CD4-positive, alpha-beta T cell (primary cell): ENCODE measurements at regions not wholly inside any gene's neighbourhood (a gene's known extent, or its start where the extent isn't known, plus 50 kb on each side); places are given as distances from the start of the nearest gene placed in this dataset.

Experiments
- ATAC-seq: fragments of 200-7000 bp; cut with Tn5 transposase; one replicate; pipeline ENCODE4 v1.10.0; 2022; ENCODE audit warnings: mild to moderate bottlenecking; ENCODE audit not compliant: poor library complexity
- CTCF ChIA-PET: fragments of 350-600 bp; sonication (Branson Sonifier 250); formaldehyde crosslinking; loops from one replicate; lab custom pipeline; 2021; ENCODE audit warnings: antibody characterized with exemption, inconsistent platforms; lab: Charles Lee
- POLR2A ChIA-PET: fragments of 350-600 bp; sonication (Branson Sonifier 250); formaldehyde crosslinking; loops from one replicate; lab custom pipeline; 2021; ENCODE audit warnings: antibody characterized with exemption, inconsistent platforms; lab: Charles Lee
- DNase-seq, 14 experiments: peaks; one replicate each; pipeline ENCODE4 v3.0.0-alpha.2; 2013 to 2020; ENCODE audit warnings: mixed read lengths in 2 of 14
- H3K27ac ChIP-seq, 2 donors: one replicate each; pipeline versions ENCODE4 v1.5.1 to v1.7.0; 2013; ENCODE audit warnings: low read length in 2 of 2, low read depth in 1 of 2, mild to moderate bottlenecking in 1 of 2
- H3K27me3 ChIP-seq, 2 experiments: 1 replicate in 1 of 2; 2 replicates in 1 of 2; pipeline versions ENCODE4 v1.6.1 to v1.7.0; 2013; ENCODE audit warnings: low read length in 2 of 2, control low read depth in 1 of 2, mild to moderate bottlenecking in 1 of 2, moderate library complexity in 1 of 2; ENCODE audit not compliant: insufficient read depth in 2 of 2, control insufficient read depth in 1 of 2
- H3K36me3 ChIP-seq: one replicate; pipeline ENCODE4 v1.6.1; 2013; ENCODE audit warnings: low read length, control low read depth; ENCODE audit not compliant: insufficient read depth
- H3K4me1 ChIP-seq: one replicate; pipeline ENCODE4 v1.6.1; 2013; ENCODE audit warnings: low read length, control low read depth; ENCODE audit not compliant: insufficient read depth
- H3K4me3 ChIP-seq: one replicate; pipeline ENCODE4 v1.5.1; 2013; ENCODE audit warnings: mild to moderate bottlenecking, low read length, moderate library complexity
- H3K9me3 ChIP-seq, 2 experiments: 1 replicate in 1 of 2; 2 replicates in 1 of 2; pipeline versions ENCODE4 v1.6.1 to v1.7.0; 2013; ENCODE audit warnings: low read length in 2 of 2, mild to moderate bottlenecking in 2 of 2, control low read depth in 1 of 2, moderate library complexity in 1 of 2; ENCODE audit not compliant: control insufficient read depth in 1 of 2, insufficient read depth in 1 of 2
- H3K27ac Mint-ChIP-seq: one replicate; pipeline ENCODE4 v1.8.0; 2020; ENCODE audit warnings: mixed read lengths
- H3K27me3 Mint-ChIP-seq: one replicate; pipeline ENCODE4 v1.8.0; 2021; ENCODE audit warnings: mixed read lengths
- H3K36me3 Mint-ChIP-seq: one replicate; pipeline ENCODE4 v1.8.0; 2021; ENCODE audit warnings: low read depth, mixed read lengths
- H3K4me1 Mint-ChIP-seq: one replicate; pipeline ENCODE4 v1.8.0; 2021; ENCODE audit warnings: low read depth, mixed read lengths
- H3K4me3 Mint-ChIP-seq: one replicate; pipeline ENCODE4 v1.8.0; 2020; ENCODE audit warnings: mild to moderate bottlenecking, mixed read lengths
- H3K9me3 Mint-ChIP-seq: one replicate; pipeline ENCODE4 v1.8.0; 2020; ENCODE audit warnings: mixed read lengths
- intact Hi-C, 2 experiments: fragments of 100-400 bp; cut with DNase I in 1 of 2; cut with micrococcal nuclease in 1 of 2; formaldehyde crosslinking; loops; one replicate each; pipeline versions ENCODE4 v1.15.1 to v1.9.0; 2023 to 2025; cut with DNase I, micrococcal nuclease
- TF ChIP-seq, protein P1 (sequence below): fragments of 200-600 bp; IDR thresholded peaks from one replicate; pipeline ENCODE4 v1.8.0; 2022; ENCODE audit warnings: antibody characterized with exemption, mild to moderate bottlenecking

DNA sequence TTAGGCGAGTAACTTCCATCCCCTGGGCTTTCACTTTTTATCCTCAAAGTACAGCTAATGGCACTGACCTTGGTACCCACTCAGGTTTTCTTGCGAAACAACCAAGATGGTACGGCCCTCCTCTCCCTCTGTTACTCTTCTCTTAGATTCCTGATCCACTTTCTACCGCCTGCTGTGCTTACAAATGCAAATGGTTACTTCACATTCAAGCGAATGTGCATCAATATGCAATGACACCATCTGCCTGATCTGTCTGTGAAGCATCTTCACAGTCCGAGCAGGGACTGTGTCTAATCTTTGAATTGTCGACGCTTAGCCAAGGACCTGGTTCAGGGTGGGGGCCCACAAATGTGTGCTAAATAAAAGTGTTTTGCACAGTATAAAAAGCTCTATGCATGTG lies 112.2 kb downstream of the TRIB2 start:
- Mint-ChIP-seq H3K36me3 (no peaks in the 10 kb centered on the region), H3K4me1 (no peaks in the 10 kb centered on the region), H3K27ac (no peak overlapping the region), H3K9me3 (no peaks in the 10 kb centered on the region), H3K4me3 (no peak overlapping the region), H3K27me3 (no peaks in the 10 kb centered on the region)
- intact Hi-C loops = no loop called here
- CTCF ChIA-PET = no interaction called here
- Histone ChIP-seq H3K27ac (no peak overlapping the region), H3K9me3 (no peaks in the 10 kb centered on the region), H3K36me3 (no peaks in the 10 kb centered on the region), H3K4me1 (no peaks in the 10 kb centered on the region), H3K4me3 (no peak overlapping the region), H3K27me3 (no peaks in the 10 kb centered on the region)
- TF ChIP-seq, protein P1, sequence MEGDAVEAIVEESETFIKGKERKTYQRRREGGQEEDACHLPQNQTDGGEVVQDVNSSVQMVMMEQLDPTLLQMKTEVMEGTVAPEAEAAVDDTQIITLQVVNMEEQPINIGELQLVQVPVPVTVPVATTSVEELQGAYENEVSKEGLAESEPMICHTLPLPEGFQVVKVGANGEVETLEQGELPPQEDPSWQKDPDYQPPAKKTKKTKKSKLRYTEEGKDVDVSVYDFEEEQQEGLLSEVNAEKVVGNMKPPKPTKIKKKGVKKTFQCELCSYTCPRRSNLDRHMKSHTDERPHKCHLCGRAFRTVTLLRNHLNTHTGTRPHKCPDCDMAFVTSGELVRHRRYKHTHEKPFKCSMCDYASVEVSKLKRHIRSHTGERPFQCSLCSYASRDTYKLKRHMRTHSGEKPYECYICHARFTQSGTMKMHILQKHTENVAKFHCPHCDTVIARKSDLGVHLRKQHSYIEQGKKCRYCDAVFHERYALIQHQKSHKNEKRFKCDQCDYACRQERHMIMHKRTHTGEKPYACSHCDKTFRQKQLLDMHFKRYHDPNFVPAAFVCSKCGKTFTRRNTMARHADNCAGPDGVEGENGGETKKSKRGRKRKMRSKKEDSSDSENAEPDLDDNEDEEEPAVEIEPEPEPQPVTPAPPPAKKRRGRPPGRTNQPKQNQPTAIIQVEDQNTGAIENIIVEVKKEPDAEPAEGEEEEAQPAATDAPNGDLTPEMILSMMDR = no peak
- DNase-seq (no peak), ATAC-seq (no peak)
- POLR2A ChIA-PET = no interaction called here

DNA sequence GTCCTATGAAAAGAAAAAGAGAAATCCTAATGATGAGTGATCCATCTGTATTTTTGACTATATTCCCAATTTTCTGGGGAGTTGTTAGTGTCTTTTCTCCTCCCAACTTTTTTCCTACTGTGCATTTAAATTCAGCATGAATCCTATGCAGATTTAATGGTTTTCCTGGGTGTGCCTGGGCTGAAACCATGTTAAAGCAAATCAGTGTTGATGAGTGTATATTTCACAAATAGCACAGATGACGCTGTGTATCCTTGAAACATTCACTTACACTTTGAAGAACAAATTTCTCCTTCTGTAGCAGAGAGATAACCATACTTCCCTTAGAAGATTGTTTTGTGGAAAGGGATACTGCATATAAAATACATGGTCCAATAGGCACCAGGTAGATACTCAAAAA lies 114.3 kb downstream of the TRIB2 start:
- intact Hi-C loops = no loop called here
- no peaks in the 10 kb centered on the region for H3K36me3 ChIP-seq
- CTCF ChIA-PET = no interaction called here
- DNase-seq (no peak), ATAC-seq (no peak)
- no peaks in the 10 kb centered on the region for H3K27me3 ChIP-seq
- no peaks in the 10 kb centered on the region for H3K9me3 Mint-ChIP-seq
- no peaks in the 10 kb centered on the region for H3K36me3 Mint-ChIP-seq
- no peaks in the 10 kb centered on the region for H3K4me1 Mint-ChIP-seq
- H3K27me3 Mint-ChIP-seq = no peaks in the 10 kb centered on the region
- TF ChIP-seq, protein P1 = no peak
- H3K4me3 ChIP-seq = no peak overlapping the region
- POLR2A ChIA-PET = no interaction called here
- no peak overlapping the region for H3K4me3 Mint-ChIP-seq
- no peak overlapping the region for H3K27ac Mint-ChIP-seq
- H3K27ac ChIP-seq = no peak overlapping the region
- no peaks in the 10 kb centered on the region for H3K4me1 ChIP-seq
- no peaks in the 10 kb centered on the region for H3K9me3 ChIP-seq

DNA sequence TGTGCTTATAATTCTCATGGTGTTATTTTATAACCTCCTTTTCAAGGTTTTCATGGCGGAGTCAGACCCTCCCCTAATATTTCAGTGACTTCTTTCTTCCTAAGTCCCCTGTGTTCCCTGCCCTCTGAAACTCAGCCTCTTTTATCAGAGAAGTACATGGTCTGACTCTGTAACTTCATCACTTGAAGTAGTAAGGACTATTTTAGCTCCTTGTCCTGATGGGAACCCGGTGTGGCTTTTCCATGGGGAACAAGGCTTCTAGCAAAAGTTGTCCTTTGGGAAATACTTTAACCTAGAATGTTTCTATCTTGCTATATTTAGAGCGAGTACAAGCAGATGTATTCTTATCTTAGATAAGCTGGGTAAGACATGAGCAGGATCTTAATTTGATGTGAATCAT lies 117.5 kb downstream of the TRIB2 start:
- peaks cover 6% of the 10 kb centered on the region for H3K27me3 Mint-ChIP-seq
- no peak overlapping the region for H3K4me3 Mint-ChIP-seq
- no peaks in the 10 kb centered on the region for H3K9me3 Mint-ChIP-seq
- H3K9me3 ChIP-seq = no peaks in the 10 kb centered on the region
- H3K27me3 ChIP-seq = peaks cover 0 to 4% of the 10 kb centered on the region in 2 experiments
- no peaks in the 10 kb centered on the region for H3K4me1 ChIP-seq
- H3K27ac ChIP-seq = no peak overlapping the region
- H3K4me3 ChIP-seq = no peak overlapping the region
- intact Hi-C loops = no loop called here
- no peaks in the 10 kb centered on the region for H3K36me3 Mint-ChIP-seq
- DNase-seq = no peak
- ChIA-PET POLR2A (no interaction called here), CTCF (interaction anchor here (1.2 kb wide), 1 partner anchor 13 kb away, joined by 3 read pairs; no protein-coding TSS in a partner anchor)
- TF ChIP-seq, protein P1 = no peak
- ATAC-seq = no peak
- H3K36me3 ChIP-seq = no peaks in the 10 kb centered on the region
- H3K27ac Mint-ChIP-seq = no peak overlapping the region
- no peaks in the 10 kb centered on the region for H3K4me1 Mint-ChIP-seq
